ENCODE measurements at regions not wholly inside any gene's neighbourhood (a gene's known extent, or its start where the extent isn't known, plus 50 kb on each side); places are given as distances from the start of the nearest gene placed in this dataset.

GRCh38 chr11:129273944-129274711 lies 82.0 kb upstream of the ARHGAP32 start:
- ATAC-seq: no peak
- TF ChIP-seq CTCF (IDR thresholded peaks at IDR 0.05): no peak
- intact Hi-C loops (cut with DNase I): no loop called here
- H3K4me1 ChIP-seq: peaks cover 0 to 41% (median 12%) of the 10 kb centered on the region in 9 donors
- no peak overlapping the region for H3K4me3 ChIP-seq
- DNase-seq: no peak
- no peak overlapping the region for H3K27ac ChIP-seq
- 77 to 81% methylated on average over 5 of the region's 5 CpGs for WGBS, 2 donors
- H3K9me3 ChIP-seq: no peaks in the 10 kb centered on the region
- no peaks in the 10 kb centered on the region for H3K36me3 ChIP-seq
- no peaks in the 10 kb centered on the region for H3K27me3 ChIP-seq

GRCh38 chr11:129273322-129273721 lies 81.2 kb upstream of the ARHGAP32 start:
- Histone ChIP-seq H3K4me1 (peaks cover 0 to 39% (median 12%) of the 10 kb centered on the region in 9 donors), H3K4me3 (no peak overlapping the region), H3K27me3 (no peaks in the 10 kb centered on the region), H3K36me3 (no peaks in the 10 kb centered on the region), H3K27ac (no peak overlapping the region), H3K9me3 (no peaks in the 10 kb centered on the region)
- TF ChIP-seq CTCF (IDR thresholded peaks at IDR 0.05): no peak
- intact Hi-C loops (cut with DNase I): no loop called here
- ATAC-seq (no peak), DNase-seq (no peak)

GRCh38 chr11:129271030-129271429 lies 78.9 kb upstream of the ARHGAP32 start:
- no peaks in the 10 kb centered on the region for H3K36me3 ChIP-seq
- peaks cover 0 to 29% (median 6%) of the 10 kb centered on the region in 9 donors for H3K4me1 ChIP-seq
- ATAC-seq (no peak), DNase-seq (no peak)
- H3K27ac ChIP-seq: no peak overlapping the region
- no peak for TF ChIP-seq CTCF (IDR thresholded peaks at IDR 0.05)
- H3K9me3 ChIP-seq: no peaks in the 10 kb centered on the region
- 82 to 87% methylated on average over 9 of the region's 9 CpGs for WGBS, 2 donors
- intact Hi-C loops (cut with DNase I): no loop called here
- H3K4me3 ChIP-seq: no peak overlapping the region
- no peaks in the 10 kb centered on the region for H3K27me3 ChIP-seq

- 79 to 87% methylated on average over 4 of the region's 4 CpGs for WGBS, 2 donors
- DNase-seq: no peak
- TF ChIP-seq CTCF (IDR thresholded peaks at IDR 0.05): no peak
- H3K27me3 ChIP-seq: no peaks in the 10 kb centered on the region
- no peaks in the 10 kb centered on the region for H3K9me3 ChIP-seq
- no peak overlapping the region for H3K27ac ChIP-seq
- intact Hi-C loops (cut with DNase I): no loop called here
- H3K36me3 ChIP-seq: no peaks in the 10 kb centered on the region
- no peak overlapping the region for H3K4me3 ChIP-seq
- ATAC-seq: no peak
- peaks cover 0 to 23% (median 2%) of the 10 kb centered on the region in 9 donors for H3K4me1 ChIP-seq
Measured at GRCh38 chr11:129270446-129270845, 78.3 kb upstream of the ARHGAP32 start.
